ENCODE measurements at regions not wholly inside any gene's neighbourhood (a gene's known extent, or its start where the extent isn't known, plus 50 kb on each side); places are given as distances from the start of the nearest gene placed in this dataset.

DNA sequence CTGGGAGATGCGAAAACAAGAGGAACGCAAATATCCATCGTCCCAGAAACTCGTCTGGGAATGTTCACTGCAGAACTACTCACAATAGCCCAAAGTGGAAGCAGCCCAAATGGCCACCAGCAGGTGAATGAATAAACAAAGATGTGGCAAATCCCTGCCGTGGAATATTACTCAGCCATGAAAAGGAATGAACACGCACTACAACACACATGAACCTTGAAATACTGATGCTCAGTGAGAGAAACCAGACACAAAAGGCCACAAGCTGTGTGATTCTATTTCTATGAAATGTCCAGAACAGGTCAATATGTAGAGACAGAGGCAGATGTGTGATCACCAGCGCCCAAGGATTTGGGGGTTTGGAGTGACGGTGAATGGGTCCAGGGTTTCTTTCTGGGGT, 169.8 kb downstream of the IRF8 start:
- no peaks in the 10 kb centered on the region for H3K36me3 ChIP-seq (ENCODE audit: control insufficient read depth in 2 of 2, extremely low read depth in 1 of 2, insufficient read depth in 2 of 2, low read length in 2 of 2)
- no peaks in the 10 kb centered on the region for H3K79me2 ChIP-seq (ENCODE audit: control insufficient read depth, insufficient read depth, low read length)
- no peak overlapping the region for H2AFZ ChIP-seq (ENCODE audit: low read depth, low read length)
- ChIA-PET CTCF (no interaction called here), POLR2A (no interaction called here)
- H3K4me3 ChIP-seq (replicated peaks in 1 of 3; ENCODE audit: insufficient read depth in 1 of 3, low read depth in 1 of 3, low read length in 3 of 3) = no peak overlapping the region
- intact Hi-C loops (cut with micrococcal nuclease) = no loop called here
- no peak for FAIRE-seq
- peaks cover 0 to 2% of the 10 kb centered on the region in 2 experiments for H3K27me3 ChIP-seq (ENCODE audit: control insufficient read depth in 2 of 2, insufficient read depth in 2 of 2, low read length in 2 of 2)
- H3K9me3 ChIP-seq (replicated peaks; ENCODE audit: control insufficient read depth, insufficient read depth, low read length) = no peaks in the 10 kb centered on the region
- no peak overlapping the region for H3K27ac ChIP-seq (ENCODE audit: insufficient read depth, low read depth, low read length)
- H3K4me1 ChIP-seq (ENCODE audit: control insufficient read depth, extremely low read depth, insufficient read depth, low read length) = no peaks in the 10 kb centered on the region
- BruUV-seq (replicated peaks) = no TSS peak
- TF ChIP-seq POLR2AphosphoS5 (IDR thresholded peaks at IDR 0.05; ENCODE audit: insufficient read depth, low read depth, low read length) (no peak), EZH2 (IDR thresholded peaks at IDR 0.05; ENCODE audit: borderline replicate concordance, low read depth, low read length, severe bottlenecking) (no peak), POLR2A (IDR thresholded peaks at IDR 0.05; ENCODE audit: low read depth, low read length) (no peak), CTCF (IDR thresholded peaks at IDR 0.05; ENCODE audit: extremely low read depth in 1 of 2, insufficient read depth in 1 of 2, low read depth in 1 of 2, low read length in 2 of 2) (no peak), MAX (IDR thresholded peaks at IDR 0.05; ENCODE audit: insufficient read depth, insufficient read length) (no peak), FOS (IDR thresholded peaks at IDR 0.05; ENCODE audit: borderline replicate concordance, insufficient read depth, low read length) (no peak), MYC (IDR thresholded peaks at IDR 0.05; ENCODE audit: low read depth, low read length) (no peak), JUN (IDR thresholded peaks at IDR 0.05; ENCODE audit: borderline replicate concordance, insufficient read depth, insufficient read length, low read depth) (no peak), GATA2 (IDR thresholded peaks at IDR 0.05; ENCODE audit: insufficient read depth, insufficient read length, low read depth, low read length) (no peak)
- H4K20me1 ChIP-seq (replicated peaks; ENCODE audit: control insufficient read depth, extremely low read depth, insufficient read depth, low read length) = no peaks in the 10 kb centered on the region
- no peak for DNase-seq (ENCODE audit: low read depth, low spot score)
- no peak overlapping the region for H3K4me2 ChIP-seq (ENCODE audit: insufficient read depth, low read length)
- dilution Hi-C loops (cut with MboI; ENCODE audit: extremely low pct_ligation_motif_present, low sequenced_read_pairs) = no loop called here
- no peaks in the 10 kb centered on the region for H3K9me1 ChIP-seq (replicated peaks; ENCODE audit: control insufficient read depth, extremely low read depth, insufficient read depth, low read length)
- H3K9ac ChIP-seq (replicated peaks; ENCODE audit: extremely low read depth, insufficient read depth, low read length) = no peak overlapping the region

All from endothelial cell of umbilical vein (primary cell).